ENCODE measurements at regions not wholly inside any gene's neighbourhood (a gene's known extent, or its start where the extent isn't known, plus 50 kb on each side); places are given as distances from the start of the nearest gene placed in this dataset.

- Histone ChIP-seq H3K27ac (replicated peaks) (no peak overlapping the region), H3K4me3 (replicated peaks; ENCODE audit: insufficient read depth, low read length) (no peak overlapping the region), H3K27me3 (ENCODE audit: insufficient read depth, poor library complexity, severe bottlenecking) (no peaks in the 10 kb centered on the region)
- TF ChIP-seq GABPA (IDR thresholded peaks at IDR 0.05; ENCODE audit: low read depth) (no peak), REST (IDR thresholded peaks at IDR 0.05; ENCODE audit: insufficient replicate concordance, low read depth) (no peak), POLR2AphosphoS5 (IDR thresholded peaks at IDR 0.05; ENCODE audit: low read depth) (no peak), SPI1 (IDR thresholded peaks at IDR 0.05; ENCODE audit: borderline replicate concordance, low read depth) (no peak), CTCF (IDR thresholded peaks at IDR 0.05; ENCODE audit: insufficient read depth, low read length) (no peak)
- no peak for DNase-seq (ENCODE audit: low read depth in 1 of 2, low spot score in 1 of 2)
Observed at GRCh38 chr2:107398683-107399082, 428.0 kb upstream of the RGPD4 start.

- Histone ChIP-seq H3K27me3 (ENCODE audit: insufficient read depth, poor library complexity, severe bottlenecking) (no peaks in the 10 kb centered on the region), H3K27ac (replicated peaks) (no peak overlapping the region), H3K4me3 (replicated peaks; ENCODE audit: insufficient read depth, low read length) (no peak overlapping the region)
- DNase-seq (ENCODE audit: low read depth in 1 of 2, low spot score in 1 of 2): peak in 1 of 2 experiments; percentile 4
- TF ChIP-seq POLR2AphosphoS5 (IDR thresholded peaks at IDR 0.05; ENCODE audit: low read depth): no peak
- TF ChIP-seq CTCF (IDR thresholded peaks at IDR 0.05; ENCODE audit: insufficient read depth, low read length): no peak
- TF ChIP-seq SPI1 (IDR thresholded peaks at IDR 0.05; ENCODE audit: borderline replicate concordance, low read depth): no peak
- TF ChIP-seq GABPA (IDR thresholded peaks at IDR 0.05; ENCODE audit: low read depth): no peak
- TF ChIP-seq REST (IDR thresholded peaks at IDR 0.05; ENCODE audit: insufficient replicate concordance, low read depth): no peak
Observed at GRCh38 chr2:107402330-107402729, 424.4 kb upstream of the RGPD4 start.

- H3K27ac ChIP-seq (replicated peaks): no peak overlapping the region
- no peak overlapping the region for H3K4me3 ChIP-seq (replicated peaks; ENCODE audit: insufficient read depth, low read length)
- TF ChIP-seq CTCF (IDR thresholded peaks at IDR 0.05; ENCODE audit: insufficient read depth, low read length) (no peak), SPI1 (IDR thresholded peaks at IDR 0.05; ENCODE audit: borderline replicate concordance, low read depth) (no peak), POLR2AphosphoS5 (IDR thresholded peaks at IDR 0.05; ENCODE audit: low read depth) (no peak), GABPA (IDR thresholded peaks at IDR 0.05; ENCODE audit: low read depth) (no peak), REST (IDR thresholded peaks at IDR 0.05; ENCODE audit: insufficient replicate concordance, low read depth) (no peak)
- DNase-seq (ENCODE audit: low read depth in 1 of 2, low spot score in 1 of 2): no peak
- no peaks in the 10 kb centered on the region for H3K27me3 ChIP-seq (ENCODE audit: insufficient read depth, poor library complexity, severe bottlenecking)
Observed at GRCh38 chr2:107405261-107405660, 421.4 kb upstream of the RGPD4 start.

All from HL-60 (cell line).